ENCODE measurements at regions not wholly inside any gene's neighbourhood (a gene's known extent, or its start where the extent isn't known, plus 50 kb on each side); places are given as distances from the start of the nearest gene placed in this dataset.

DNA sequence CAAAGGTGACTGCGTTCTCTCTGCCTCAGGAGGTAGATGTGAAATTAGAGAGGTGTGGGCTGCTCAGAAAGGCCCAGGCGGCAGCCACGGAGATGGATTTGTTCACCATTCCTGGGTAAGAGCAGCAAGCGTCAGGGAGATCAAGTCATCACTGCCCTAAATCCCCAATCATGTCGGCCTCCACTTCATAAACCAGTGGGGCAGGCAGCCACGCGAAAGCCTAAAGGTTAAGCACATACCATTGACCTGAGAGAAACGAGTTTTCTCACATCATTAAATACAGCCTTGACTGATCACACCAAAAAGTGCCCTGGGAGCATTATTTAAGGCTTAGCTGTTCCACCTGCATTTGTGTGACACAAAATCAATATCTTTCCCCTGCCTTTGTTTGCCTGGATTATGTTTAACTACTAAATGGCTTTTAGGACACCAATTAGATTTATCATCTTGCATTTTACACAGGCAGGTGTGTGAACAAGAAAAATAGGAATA lies 50.7 kb upstream of the FOXB1 start:
- Histone ChIP-seq H3K9ac (ENCODE audit: low read length) (no peak overlapping the region), H3K27me3 (ENCODE audit: control insufficient read depth, insufficient read depth, low read length) (no peaks in the 10 kb centered on the region), H3K4me1 (ENCODE audit: control insufficient read depth, low read depth, low read length) (peaks cover 11% of the 10 kb centered on the region), H3K4me3 (ENCODE audit: low read length) (no peak overlapping the region), H3K9me3 (ENCODE audit: control insufficient read depth, low read depth, low read length) (peaks cover 5% of the 10 kb centered on the region), H3K27ac (ENCODE audit: low read length) (no peak overlapping the region), H3K36me3 (ENCODE audit: control insufficient read depth, low read depth, low read length) (no peaks in the 10 kb centered on the region)

DNA sequence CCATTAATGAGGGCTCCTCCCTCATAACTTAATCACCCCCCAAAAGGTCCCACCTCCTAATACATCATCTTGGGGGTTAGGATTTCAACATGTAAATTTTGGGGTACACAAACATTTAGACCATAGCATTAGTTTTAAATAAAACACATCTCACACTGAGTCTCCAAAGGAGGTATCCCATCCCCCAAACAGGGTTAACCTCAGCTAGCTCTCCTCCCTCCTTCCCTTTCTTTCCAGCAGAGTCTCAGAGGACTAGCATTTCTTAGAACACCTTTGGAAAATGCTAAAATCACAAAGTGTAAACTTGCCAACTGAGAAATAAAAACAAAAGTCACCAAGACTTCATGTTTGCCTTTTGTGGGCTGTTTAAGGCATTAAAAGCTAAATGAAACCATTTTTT lies 51.2 kb upstream of the FOXB1 start:
- Histone ChIP-seq H3K9ac (ENCODE audit: low read length) (no peak overlapping the region), H3K4me3 (ENCODE audit: low read length) (no peak overlapping the region), H3K27ac (ENCODE audit: low read length) (no peak overlapping the region)

DNA sequence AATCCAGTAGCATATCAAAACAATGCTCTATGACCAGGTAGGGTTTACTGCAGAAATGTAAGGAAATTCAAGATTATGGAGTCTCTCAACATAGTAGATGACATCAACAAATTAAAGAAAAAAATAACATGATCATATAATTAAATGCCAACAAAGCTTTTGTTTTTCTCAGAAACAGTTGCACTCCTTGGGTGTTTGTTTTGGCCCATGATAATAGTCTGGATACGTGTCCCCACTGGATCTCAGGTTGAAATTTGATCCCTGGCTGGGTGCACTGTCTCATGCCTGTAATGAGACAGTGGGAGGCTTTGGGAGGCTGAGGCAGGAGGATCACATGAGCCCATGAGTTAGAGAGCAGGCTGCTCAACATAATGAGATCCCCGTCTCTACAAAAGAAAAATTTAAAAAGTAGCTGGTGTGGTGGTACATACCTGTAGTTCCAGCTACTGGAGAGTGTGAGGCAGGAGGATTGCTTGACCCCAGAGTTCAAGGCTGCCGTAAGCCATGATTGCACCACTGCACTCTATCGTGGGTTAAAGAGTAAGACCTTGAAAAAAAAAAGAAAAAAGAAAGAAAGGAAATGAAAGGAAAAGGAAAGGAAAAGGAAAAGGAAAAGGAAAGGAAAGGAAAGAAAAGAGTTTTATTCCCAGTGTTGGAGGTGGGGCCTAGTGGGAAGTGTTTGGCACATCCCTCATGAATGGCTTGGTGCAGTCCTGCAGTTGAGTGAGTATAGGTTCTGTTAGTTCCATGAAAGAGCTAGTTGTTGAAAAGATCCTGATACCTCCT lies 53.3 kb upstream of the FOXB1 start:
- no peak overlapping the region for H3K9ac ChIP-seq (ENCODE audit: low read length)
- H3K9me3 ChIP-seq (ENCODE audit: control insufficient read depth, low read depth, low read length): no peaks in the 10 kb centered on the region
- no peaks in the 10 kb centered on the region for H3K27me3 ChIP-seq (ENCODE audit: control insufficient read depth, insufficient read depth, low read length)
- H3K27ac ChIP-seq (ENCODE audit: low read length): no peak overlapping the region
- H3K36me3 ChIP-seq (ENCODE audit: control insufficient read depth, low read depth, low read length): no peaks in the 10 kb centered on the region
- no peak overlapping the region for H3K4me3 ChIP-seq (ENCODE audit: low read length)
- H3K4me1 ChIP-seq (ENCODE audit: control insufficient read depth, low read depth, low read length): peaks cover 11% of the 10 kb centered on the region

More for the DNA sequence above, 51.2 kb upstream of the FOXB1 start:
- Histone ChIP-seq H3K9me3 (ENCODE audit: control insufficient read depth, low read depth, low read length) (peaks cover 4% of the 10 kb centered on the region), H3K4me1 (ENCODE audit: control insufficient read depth, low read depth, low read length) (peaks cover 11% of the 10 kb centered on the region), H3K36me3 (ENCODE audit: control insufficient read depth, low read depth, low read length) (no peaks in the 10 kb centered on the region), H3K27me3 (ENCODE audit: control insufficient read depth, insufficient read depth, low read length) (no peaks in the 10 kb centered on the region)

DNA sequence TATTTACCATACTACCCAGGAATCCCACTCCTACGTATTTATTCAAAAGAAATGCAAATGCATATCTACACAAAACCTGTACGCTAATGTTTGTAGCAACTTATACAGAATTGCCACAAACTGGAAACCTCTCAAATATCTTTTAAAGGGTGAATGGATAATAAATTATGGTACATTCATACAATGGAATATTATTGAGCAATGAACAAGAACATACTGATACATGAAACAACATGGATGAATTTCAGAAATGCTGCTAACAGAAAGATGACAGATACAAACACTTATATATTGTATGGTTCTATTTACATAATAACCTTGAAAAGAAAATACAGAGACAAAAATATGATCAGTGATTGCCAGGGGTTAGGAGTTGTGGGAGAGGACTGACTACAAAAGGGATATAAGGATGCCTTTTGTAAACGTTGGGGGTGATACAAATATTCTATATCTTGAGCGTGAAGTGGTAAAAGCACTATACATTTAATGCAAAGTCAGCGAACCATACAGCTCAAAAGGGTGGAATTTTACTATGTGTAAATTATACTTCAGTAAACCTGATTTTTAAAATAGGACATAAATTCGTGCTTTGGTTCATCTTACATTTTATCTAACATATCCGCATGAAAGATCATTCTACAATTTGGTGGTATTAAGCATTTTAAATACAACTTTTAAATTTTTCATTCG lies 55.0 kb upstream of the FOXB1 start:
- Histone ChIP-seq H3K27ac (ENCODE audit: low read length) (no peak overlapping the region), H3K9me3 (ENCODE audit: control insufficient read depth, low read depth, low read length) (no peaks in the 10 kb centered on the region), H3K36me3 (ENCODE audit: control insufficient read depth, low read depth, low read length) (no peaks in the 10 kb centered on the region), H3K27me3 (ENCODE audit: control insufficient read depth, insufficient read depth, low read length) (no peaks in the 10 kb centered on the region), H3K9ac (ENCODE audit: low read length) (no peak overlapping the region), H3K4me3 (ENCODE audit: low read length) (no peak overlapping the region), H3K4me1 (ENCODE audit: control insufficient read depth, low read depth, low read length) (peaks cover 11% of the 10 kb centered on the region)

DNA sequence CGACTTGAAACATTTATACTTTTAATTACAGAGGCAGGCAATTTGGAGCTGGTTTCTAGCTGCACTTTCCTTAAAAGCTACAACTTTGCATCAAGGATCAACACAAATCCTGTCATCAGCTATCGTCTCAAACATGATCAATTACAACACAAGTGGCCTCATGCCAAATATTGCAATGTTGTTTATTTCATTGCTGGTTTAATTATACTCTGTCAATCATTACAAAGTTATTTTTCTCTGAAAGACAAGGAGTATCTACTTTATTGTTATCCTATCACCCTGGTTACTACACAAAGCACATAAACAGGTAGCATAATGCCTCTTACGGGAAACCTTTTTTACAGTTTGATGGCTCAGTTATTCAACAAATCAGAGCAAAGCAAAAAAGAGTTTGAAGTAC lies 58.0 kb upstream of the FOXB1 start:
- Histone ChIP-seq H3K4me3 (ENCODE audit: low read length) (no peak overlapping the region), H3K4me1 (ENCODE audit: control insufficient read depth, low read depth, low read length) (peaks cover 10% of the 10 kb centered on the region), H3K27ac (ENCODE audit: low read length) (no peak overlapping the region), H3K9ac (ENCODE audit: low read length) (no peak overlapping the region), H3K36me3 (ENCODE audit: control insufficient read depth, low read depth, low read length) (no peaks in the 10 kb centered on the region), H3K9me3 (ENCODE audit: control insufficient read depth, low read depth, low read length) (no peaks in the 10 kb centered on the region), H3K27me3 (ENCODE audit: control insufficient read depth, insufficient read depth, low read length) (no peaks in the 10 kb centered on the region)

DNA sequence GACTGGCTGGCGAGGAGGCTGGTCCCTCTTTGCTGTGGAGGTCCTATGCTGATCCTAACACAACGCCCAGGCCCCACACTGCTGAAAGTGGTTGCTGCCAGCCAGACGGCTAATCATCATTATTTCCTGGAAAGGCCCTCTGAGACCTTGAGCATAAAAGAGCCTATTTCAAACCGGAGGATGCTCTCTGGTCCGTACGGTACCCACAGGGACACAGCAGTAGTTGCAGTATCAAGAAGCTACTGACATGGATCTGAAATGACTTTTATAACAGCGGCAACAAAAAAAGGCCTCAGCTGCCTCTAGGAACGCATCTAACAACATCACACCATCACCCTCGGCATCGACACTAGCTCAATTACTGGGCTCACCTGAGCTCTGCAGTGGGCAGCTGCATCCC lies 59.1 kb upstream of the FOXB1 start:
- no peak overlapping the region for H3K27ac ChIP-seq (ENCODE audit: low read length)
- peaks cover 12% of the 10 kb centered on the region for H3K4me1 ChIP-seq (ENCODE audit: control insufficient read depth, low read depth, low read length)
- H3K36me3 ChIP-seq (ENCODE audit: control insufficient read depth, low read depth, low read length): no peaks in the 10 kb centered on the region
- H3K9ac ChIP-seq (ENCODE audit: low read length): no peak overlapping the region
- no peaks in the 10 kb centered on the region for H3K27me3 ChIP-seq (ENCODE audit: control insufficient read depth, insufficient read depth, low read length)
- no peaks in the 10 kb centered on the region for H3K9me3 ChIP-seq (ENCODE audit: control insufficient read depth, low read depth, low read length)
- H3K4me3 ChIP-seq (ENCODE audit: low read length): no peak overlapping the region

DNA sequence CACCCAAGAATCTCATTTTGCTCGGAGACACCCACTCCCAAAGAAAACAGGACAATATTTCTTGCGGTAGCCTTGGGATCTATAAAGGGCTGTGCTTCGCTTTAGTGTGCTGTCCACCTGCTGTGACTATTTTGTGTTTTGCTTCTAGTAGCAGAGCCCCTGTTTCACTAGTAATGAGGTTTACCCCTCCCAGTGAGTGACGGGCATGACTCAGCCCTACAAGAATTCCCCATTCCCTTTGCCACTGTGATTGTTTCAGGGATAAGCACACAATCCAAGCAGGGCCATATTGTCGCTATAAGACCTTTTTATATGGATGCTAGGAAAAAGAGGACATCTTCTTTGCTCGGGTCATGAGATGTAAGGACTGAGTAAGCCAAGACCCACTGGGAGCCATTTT lies 62.5 kb upstream of the FOXB1 start:
- Histone ChIP-seq H3K27me3 (ENCODE audit: control insufficient read depth, insufficient read depth, low read length) (no peaks in the 10 kb centered on the region), H3K36me3 (ENCODE audit: control insufficient read depth, low read depth, low read length) (no peaks in the 10 kb centered on the region), H3K9ac (ENCODE audit: low read length) (no peak overlapping the region), H3K4me1 (ENCODE audit: control insufficient read depth, low read depth, low read length) (peaks cover 12% of the 10 kb centered on the region), H3K27ac (ENCODE audit: low read length) (no peak overlapping the region), H3K4me3 (ENCODE audit: low read length) (no peak overlapping the region), H3K9me3 (ENCODE audit: control insufficient read depth, low read depth, low read length) (no peaks in the 10 kb centered on the region)

DNA sequence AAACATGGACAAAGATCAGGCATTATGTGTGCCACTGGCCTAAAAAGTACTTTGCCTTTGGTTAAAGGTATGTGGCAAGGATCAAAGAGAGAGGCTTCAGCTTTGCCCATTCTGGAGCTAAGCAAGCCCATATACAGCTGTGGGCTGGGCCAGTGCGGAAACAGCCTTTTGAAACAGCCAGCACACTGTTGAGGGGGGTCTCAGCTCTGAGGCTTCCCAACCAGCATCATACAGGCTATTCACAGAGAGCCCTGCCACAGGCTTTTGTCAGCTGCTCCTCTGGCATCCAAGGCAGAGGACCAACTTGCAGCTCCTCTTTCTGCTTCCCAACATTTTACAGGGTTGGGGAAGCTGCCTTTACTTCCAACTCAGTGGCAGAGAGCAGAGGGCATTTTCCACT lies 63.2 kb upstream of the FOXB1 start:
- Histone ChIP-seq H3K36me3 (ENCODE audit: control insufficient read depth, low read depth, low read length) (no peaks in the 10 kb centered on the region), H3K27me3 (ENCODE audit: control insufficient read depth, insufficient read depth, low read length) (no peaks in the 10 kb centered on the region), H3K4me3 (ENCODE audit: low read length) (no peak overlapping the region), H3K9ac (ENCODE audit: low read length) (no peak overlapping the region), H3K9me3 (ENCODE audit: control insufficient read depth, low read depth, low read length) (no peaks in the 10 kb centered on the region), H3K27ac (ENCODE audit: low read length) (no peak overlapping the region), H3K4me1 (ENCODE audit: control insufficient read depth, low read depth, low read length) (peaks cover 12% of the 10 kb centered on the region)

DNA sequence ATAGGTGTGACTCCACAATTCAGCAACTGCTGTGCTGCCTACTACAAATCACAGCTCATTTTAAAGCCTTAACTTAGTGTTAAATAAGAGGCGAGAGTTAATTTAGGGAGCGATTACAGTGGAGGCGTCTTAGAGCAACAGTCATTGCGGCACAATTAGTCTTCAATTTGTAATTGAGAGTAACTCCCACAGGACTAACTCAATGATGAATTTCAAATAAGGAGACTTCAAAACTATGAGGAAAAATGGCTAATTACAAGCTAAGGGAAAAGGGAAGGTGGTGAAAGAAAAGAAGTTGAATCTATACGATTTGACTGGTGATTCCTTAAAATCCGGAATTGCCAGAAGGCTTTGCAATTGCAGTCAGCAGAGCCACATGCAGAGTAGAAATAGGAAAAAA lies 63.7 kb upstream of the FOXB1 start:
- Histone ChIP-seq H3K36me3 (ENCODE audit: control insufficient read depth, low read depth, low read length) (no peaks in the 10 kb centered on the region), H3K4me3 (ENCODE audit: low read length) (no peak overlapping the region), H3K9me3 (ENCODE audit: control insufficient read depth, low read depth, low read length) (no peaks in the 10 kb centered on the region), H3K4me1 (ENCODE audit: control insufficient read depth, low read depth, low read length) (peaks cover 12% of the 10 kb centered on the region), H3K9ac (ENCODE audit: low read length) (no peak overlapping the region), H3K27ac (ENCODE audit: low read length) (no peak overlapping the region), H3K27me3 (ENCODE audit: control insufficient read depth, insufficient read depth, low read length) (no peaks in the 10 kb centered on the region)

DNA sequence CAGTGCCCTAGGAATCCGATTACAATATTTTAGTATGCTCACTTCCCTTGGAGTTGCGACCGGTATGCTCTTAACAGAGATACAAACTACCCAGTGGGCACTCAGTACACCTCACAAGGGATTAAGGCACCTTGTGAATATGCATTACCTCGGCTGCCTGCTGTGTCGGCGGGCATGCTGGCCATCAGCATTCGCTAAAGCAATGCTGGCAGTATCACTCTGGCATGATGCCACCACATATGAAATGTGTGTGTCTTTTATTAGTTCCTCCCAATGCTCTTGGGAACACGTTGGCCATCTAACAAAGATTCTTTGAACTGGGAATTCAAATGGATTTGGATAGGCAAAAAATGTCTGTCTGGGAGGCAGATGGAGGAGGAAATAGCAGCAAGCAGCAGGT lies 67.4 kb upstream of the FOXB1 start:
- Histone ChIP-seq H3K27ac (ENCODE audit: low read length) (no peak overlapping the region), H3K9ac (ENCODE audit: low read length) (no peak overlapping the region), H3K9me3 (ENCODE audit: control insufficient read depth, low read depth, low read length) (no peaks in the 10 kb centered on the region), H3K4me3 (ENCODE audit: low read length) (no peak overlapping the region), H3K4me1 (ENCODE audit: control insufficient read depth, low read depth, low read length) (peaks cover 11% of the 10 kb centered on the region), H3K27me3 (ENCODE audit: control insufficient read depth, insufficient read depth, low read length) (no peaks in the 10 kb centered on the region), H3K36me3 (ENCODE audit: control insufficient read depth, low read depth, low read length) (no peaks in the 10 kb centered on the region)

DNA sequence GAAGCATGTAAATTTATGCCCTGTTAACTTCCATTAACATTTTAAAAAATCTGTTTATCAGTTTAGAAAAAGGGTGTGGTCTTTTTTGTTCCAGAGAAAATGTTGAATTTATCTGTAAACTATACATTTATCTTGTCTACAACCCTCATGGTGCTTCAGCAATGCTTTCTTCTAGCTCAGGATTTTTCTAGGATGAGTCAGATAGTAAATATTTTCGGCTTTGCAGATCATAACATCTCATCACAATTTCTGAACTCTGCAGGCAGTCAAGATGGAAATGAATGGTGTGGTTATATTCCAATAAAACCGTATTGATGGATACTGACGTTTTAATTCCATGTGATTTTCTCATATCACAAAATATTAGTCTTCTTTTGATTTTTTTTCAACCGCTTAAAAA lies 70.5 kb upstream of the FOXB1 start:
- Histone ChIP-seq H3K4me3 (ENCODE audit: low read length) (no peak overlapping the region), H3K4me1 (ENCODE audit: control insufficient read depth, low read depth, low read length) (peaks cover 3% of the 10 kb centered on the region), H3K27me3 (ENCODE audit: control insufficient read depth, insufficient read depth, low read length) (no peaks in the 10 kb centered on the region), H3K9ac (ENCODE audit: low read length) (no peak overlapping the region), H3K36me3 (ENCODE audit: control insufficient read depth, low read depth, low read length) (no peaks in the 10 kb centered on the region), H3K9me3 (ENCODE audit: control insufficient read depth, low read depth, low read length) (no peaks in the 10 kb centered on the region), H3K27ac (ENCODE audit: low read length) (no peak overlapping the region)

All from iPS-18a (cell line).